Neural cell (in vitro differentiated cells): ENCODE measurements at regions not wholly inside any gene's neighbourhood (a gene's known extent, or its start where the extent isn't known, plus 50 kb on each side); places are given as distances from the start of the nearest gene placed in this dataset.

Experiments
- H2AFZ ChIP-seq: fragments of 200-600, 300-800 bp; sonication (generic), shearing (Covaris generic); 2 replicates; pipeline ENCODE4 v1.6.0; 2014; ENCODE audit warnings: low read depth, mild to moderate bottlenecking, antibody characterized with exemption, low read length, moderate library complexity
- H3F3A ChIP-seq: fragments of 200-600 bp; shearing (Covaris generic); 2 replicates; pipeline ENCODE4 v1.6.1; 2016; ENCODE audit warnings: mild to moderate bottlenecking, moderate library complexity, mixed read lengths, antibody characterized with exemption, low read length; ENCODE audit not compliant: insufficient read depth, poor library complexity, severe bottlenecking
- H3K27ac ChIP-seq: fragments of 200-600, 300-800 bp; sonication (generic), shearing (Covaris generic); 2 replicates; pipeline ENCODE4 v1.5.1; 2014; ENCODE audit warnings: mild to moderate bottlenecking, low read length, moderate library complexity
- H3K27me3 ChIP-seq: fragments of 300-800, 200-600 bp; sonication (generic), shearing (Covaris generic); 2 replicates; pipeline ENCODE4 v1.6.0; 2014; ENCODE audit warnings: mild to moderate bottlenecking, low read depth, low read length, moderate library complexity; ENCODE audit not compliant: insufficient read depth
- H3K36me3 ChIP-seq: fragments of 300-800, 200-600 bp; sonication (generic), shearing (Covaris generic); 2 replicates; pipeline ENCODE4 v1.5.1; 2014; ENCODE audit warnings: mild to moderate bottlenecking, antibody characterized with exemption, low read length, moderate library complexity; ENCODE audit not compliant: insufficient read depth
- H3K4me2 ChIP-seq: fragments of 300-800, 200-600 bp; sonication (generic), shearing (Covaris generic); 2 replicates; pipeline ENCODE4 v1.6.0; 2014; ENCODE audit warnings: mild to moderate bottlenecking, low read length
- H3K4me3 ChIP-seq: fragments of 300-800, 200-600 bp; sonication (generic), shearing (Covaris generic); 2 replicates; pipeline ENCODE4 v1.5.1; 2014; ENCODE audit warnings: mild to moderate bottlenecking, low read length, moderate library complexity
- H3K79me2 ChIP-seq: fragments of 200-600 bp; shearing (Covaris generic); replicated peaks from 2 replicates; pipeline ENCODE4 v1.6.0; 2014; ENCODE audit warnings: mild to moderate bottlenecking, low read length, moderate library complexity; ENCODE audit not compliant: insufficient read depth
- H3K9ac ChIP-seq: fragments of 300-800, 200-600 bp; sonication (generic), shearing (Covaris generic); 2 replicates; pipeline ENCODE4 v1.6.1; 2016; ENCODE audit warnings: mild to moderate bottlenecking, low read length, mixed read lengths
- H3K9me2 ChIP-seq: fragments of 200-600 bp; shearing (Covaris generic); 2 replicates; pipeline ENCODE4 v1.6.1; 2016; ENCODE audit warnings: mild to moderate bottlenecking, low read length, mixed read lengths; ENCODE audit not compliant: insufficient read depth
- H3K9me3 ChIP-seq: fragments of 200-600, 300-800 bp; sonication (generic), shearing (Covaris generic); 2 replicates; pipeline ENCODE4 v1.6.1; 2016; ENCODE audit warnings: mild to moderate bottlenecking, mixed run types, low read length, moderate library complexity, mixed read lengths
- H4K20me1 ChIP-seq: fragments of 200-600 bp; shearing (Covaris generic); 2 replicates; pipeline ENCODE4 v1.6.1; 2016; ENCODE audit warnings: mild to moderate bottlenecking, mixed run types; ENCODE audit not compliant: insufficient read depth
- CTCF ChIP-seq: fragments of 450-650 bp; IDR thresholded peaks from 2 replicates; pipeline ENCODE4 v1.5.1; 2014; ENCODE audit warnings: antibody characterized with exemption, mild to moderate bottlenecking, moderate library complexity; ENCODE audit not compliant: poor library complexity, severe bottlenecking
- EP300 ChIP-seq: fragments of 450-650 bp; conservative IDR thresholded peaks from 2 replicates; pipeline ENCODE4 v1.6.1; 2014; ENCODE audit warnings: antibody characterized with exemption, mild to moderate bottlenecking, moderate library complexity; ENCODE audit not compliant: poor library complexity, severe bottlenecking
- EZH2 ChIP-seq: fragments of 200-600, 300-800 bp; shearing (Covaris generic), sonication (generic); IDR thresholded peaks from 2 replicates; pipeline ENCODE4 v1.6.1; 2014; ENCODE audit warnings: antibody characterized with exemption, low read length, borderline replicate concordance, mild to moderate bottlenecking; ENCODE audit not compliant: insufficient read depth, poor library complexity, severe bottlenecking
- MXI1 ChIP-seq: fragments of 450-650 bp; conservative IDR thresholded peaks from 2 replicates; pipeline ENCODE4 v1.6.1; 2014; ENCODE audit warnings: antibody characterized with exemption, mild to moderate bottlenecking; ENCODE audit not compliant: poor library complexity, severe bottlenecking
- POLR2AphosphoS5 ChIP-seq: IDR thresholded peaks from 2 replicates; pipeline ENCODE4 v1.6.1; 2012
- RAD21 ChIP-seq: fragments of 450-650 bp; conservative IDR thresholded peaks from 2 replicates; pipeline ENCODE4 v1.6.1; 2014; ENCODE audit warnings: antibody characterized with exemption, mild to moderate bottlenecking, moderate library complexity
- REST ChIP-seq: IDR thresholded peaks from 2 replicates; pipeline ENCODE4 v1.6.1; 2012; ENCODE audit warnings: borderline replicate concordance
- SMC3 ChIP-seq: fragments of 450-650 bp; conservative IDR thresholded peaks from 2 replicates; pipeline ENCODE4 v1.6.1; 2014; ENCODE audit warnings: antibody characterized with exemption, mild to moderate bottlenecking, moderate library complexity; ENCODE audit not compliant: poor library complexity
- TAF1 ChIP-seq: IDR thresholded peaks from 2 replicates; pipeline ENCODE4 v1.6.1; 2012; ENCODE audit warnings: low read depth

GRCh38 chr20:63085151-63085861, 78.5 kb upstream of the BHLHE23 start:
- Histone ChIP-seq H4K20me1 (no peaks in the 10 kb centered on the region), H3K27me3 (peaks cover 9% of the 10 kb centered on the region), H3K36me3 (no peaks in the 10 kb centered on the region), H3K79me2 (no peaks in the 10 kb centered on the region), H3K27ac (no peak overlapping the region), H3K9ac (no peak overlapping the region), H3K4me3 (no peak overlapping the region), H3F3A (no peaks in the 10 kb centered on the region), H3K9me2 (no peaks in the 10 kb centered on the region), H3K4me2 (no peak overlapping the region), H3K9me3 (no peaks in the 10 kb centered on the region), H2AFZ (no peak overlapping the region)
- no peak for TF ChIP-seq REST
- TF ChIP-seq RAD21 = no peak
- TF ChIP-seq POLR2AphosphoS5 = no peak
- TF ChIP-seq MXI1 = no peak
- no peak for TF ChIP-seq TAF1
- no peak for TF ChIP-seq EZH2
- TF ChIP-seq EP300 = no peak
- no peak for TF ChIP-seq SMC3
- no peak for TF ChIP-seq CTCF

GRCh38 chr20:63084563-63084927, 77.8 kb upstream of the BHLHE23 start:
- no peaks in the 10 kb centered on the region for H3K9me2 ChIP-seq
- H3K9me3 ChIP-seq = peaks cover 3% of the 10 kb centered on the region
- H3K27me3 ChIP-seq = peaks cover 9% of the 10 kb centered on the region
- no peaks in the 10 kb centered on the region for H3F3A ChIP-seq
- no peak overlapping the region for H3K4me3 ChIP-seq
- H4K20me1 ChIP-seq = no peaks in the 10 kb centered on the region
- no peak overlapping the region for H3K27ac ChIP-seq
- no peaks in the 10 kb centered on the region for H3K79me2 ChIP-seq
- no peak overlapping the region for H3K9ac ChIP-seq
- H2AFZ ChIP-seq = no peak overlapping the region
- TF ChIP-seq RAD21 = no peak
- no peak for TF ChIP-seq EP300
- TF ChIP-seq TAF1 = no peak
- TF ChIP-seq MXI1 = no peak
- TF ChIP-seq EZH2 = no peak
- TF ChIP-seq POLR2AphosphoS5 = no peak
- TF ChIP-seq SMC3 = no peak
- no peak for TF ChIP-seq CTCF
- TF ChIP-seq REST = no peak
- no peak overlapping the region for H3K4me2 ChIP-seq
- no peaks in the 10 kb centered on the region for H3K36me3 ChIP-seq
